ENCODE measurements at regions not wholly inside any gene's neighbourhood (a gene's known extent, or its start where the extent isn't known, plus 50 kb on each side); places are given as distances from the start of the nearest gene placed in this dataset.

DNA sequence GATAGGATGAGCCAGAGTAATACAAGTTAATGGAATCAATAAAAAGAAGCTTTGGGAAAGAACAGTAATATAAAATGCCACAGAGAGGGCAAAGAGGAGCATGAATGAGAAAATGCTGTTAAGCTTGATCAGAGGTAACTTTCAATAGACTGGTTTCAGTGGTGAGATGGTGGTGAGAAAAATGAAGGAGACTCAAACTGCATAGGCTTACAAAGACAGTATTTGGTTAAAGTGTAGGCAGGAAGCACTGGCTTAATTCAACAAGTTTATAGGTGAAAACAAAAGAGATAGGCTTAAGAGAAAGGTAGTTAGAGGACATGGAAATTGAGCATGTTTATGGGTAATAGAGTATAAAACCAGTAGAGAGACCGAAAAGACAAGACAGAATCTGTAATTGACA is 298.6 kb upstream of the ADAMTS5 start:
- no peak overlapping the region for H3K27ac ChIP-seq
- TF ChIP-seq, protein P1, sequence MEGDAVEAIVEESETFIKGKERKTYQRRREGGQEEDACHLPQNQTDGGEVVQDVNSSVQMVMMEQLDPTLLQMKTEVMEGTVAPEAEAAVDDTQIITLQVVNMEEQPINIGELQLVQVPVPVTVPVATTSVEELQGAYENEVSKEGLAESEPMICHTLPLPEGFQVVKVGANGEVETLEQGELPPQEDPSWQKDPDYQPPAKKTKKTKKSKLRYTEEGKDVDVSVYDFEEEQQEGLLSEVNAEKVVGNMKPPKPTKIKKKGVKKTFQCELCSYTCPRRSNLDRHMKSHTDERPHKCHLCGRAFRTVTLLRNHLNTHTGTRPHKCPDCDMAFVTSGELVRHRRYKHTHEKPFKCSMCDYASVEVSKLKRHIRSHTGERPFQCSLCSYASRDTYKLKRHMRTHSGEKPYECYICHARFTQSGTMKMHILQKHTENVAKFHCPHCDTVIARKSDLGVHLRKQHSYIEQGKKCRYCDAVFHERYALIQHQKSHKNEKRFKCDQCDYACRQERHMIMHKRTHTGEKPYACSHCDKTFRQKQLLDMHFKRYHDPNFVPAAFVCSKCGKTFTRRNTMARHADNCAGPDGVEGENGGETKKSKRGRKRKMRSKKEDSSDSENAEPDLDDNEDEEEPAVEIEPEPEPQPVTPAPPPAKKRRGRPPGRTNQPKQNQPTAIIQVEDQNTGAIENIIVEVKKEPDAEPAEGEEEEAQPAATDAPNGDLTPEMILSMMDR (conservative IDR thresholded peaks at IDR 0.05): no peak
- TF ChIP-seq ZFX (IDR thresholded peaks at IDR 0.05): no peak

DNA sequence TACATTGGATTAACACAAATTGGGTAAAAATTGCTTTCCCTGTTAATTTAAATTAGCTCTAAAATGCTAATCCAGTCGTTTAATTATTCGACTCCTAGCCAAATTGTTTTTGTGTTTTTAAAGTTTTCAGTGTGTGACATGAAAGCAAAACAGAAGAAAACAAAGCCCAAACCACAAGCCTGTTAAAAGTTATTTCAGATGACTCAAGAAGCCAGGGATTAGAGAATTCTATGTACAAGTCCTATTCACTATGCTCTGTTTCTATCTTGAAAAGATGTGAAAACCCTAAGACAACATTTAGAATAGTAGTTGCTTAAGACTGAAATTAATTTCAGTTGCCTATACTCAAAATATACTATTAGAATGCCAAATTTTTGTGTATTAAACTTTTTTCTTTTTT is 294.8 kb upstream of the ADAMTS5 start:
- H3K27ac ChIP-seq: no peak overlapping the region
- TF ChIP-seq ZFX (IDR thresholded peaks at IDR 0.05): no peak
- TF ChIP-seq, protein P1 (conservative IDR thresholded peaks at IDR 0.05): no peak

DNA sequence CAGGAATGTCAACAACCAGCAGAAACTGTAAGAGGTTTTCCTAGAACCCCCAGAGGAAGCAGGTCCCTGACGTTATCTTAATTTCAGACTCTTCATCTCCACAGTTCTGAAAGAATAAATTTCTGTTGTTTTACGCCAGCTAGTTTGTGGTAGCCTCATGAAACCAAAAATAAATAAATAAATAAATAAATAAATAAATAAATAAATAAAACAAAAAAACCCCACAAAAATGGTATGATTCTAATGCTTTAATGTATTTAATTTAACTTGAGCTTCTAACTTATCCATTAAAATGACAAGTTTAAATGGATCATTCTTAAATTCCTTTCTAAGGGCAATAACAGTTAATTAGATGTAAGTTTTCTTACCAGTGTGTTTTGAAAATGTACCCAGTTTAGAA is 293.8 kb upstream of the ADAMTS5 start:
- no peak overlapping the region for H3K27ac ChIP-seq
- TF ChIP-seq, protein P1 (conservative IDR thresholded peaks at IDR 0.05): no peak
- no peak for TF ChIP-seq ZFX (IDR thresholded peaks at IDR 0.05)

DNA sequence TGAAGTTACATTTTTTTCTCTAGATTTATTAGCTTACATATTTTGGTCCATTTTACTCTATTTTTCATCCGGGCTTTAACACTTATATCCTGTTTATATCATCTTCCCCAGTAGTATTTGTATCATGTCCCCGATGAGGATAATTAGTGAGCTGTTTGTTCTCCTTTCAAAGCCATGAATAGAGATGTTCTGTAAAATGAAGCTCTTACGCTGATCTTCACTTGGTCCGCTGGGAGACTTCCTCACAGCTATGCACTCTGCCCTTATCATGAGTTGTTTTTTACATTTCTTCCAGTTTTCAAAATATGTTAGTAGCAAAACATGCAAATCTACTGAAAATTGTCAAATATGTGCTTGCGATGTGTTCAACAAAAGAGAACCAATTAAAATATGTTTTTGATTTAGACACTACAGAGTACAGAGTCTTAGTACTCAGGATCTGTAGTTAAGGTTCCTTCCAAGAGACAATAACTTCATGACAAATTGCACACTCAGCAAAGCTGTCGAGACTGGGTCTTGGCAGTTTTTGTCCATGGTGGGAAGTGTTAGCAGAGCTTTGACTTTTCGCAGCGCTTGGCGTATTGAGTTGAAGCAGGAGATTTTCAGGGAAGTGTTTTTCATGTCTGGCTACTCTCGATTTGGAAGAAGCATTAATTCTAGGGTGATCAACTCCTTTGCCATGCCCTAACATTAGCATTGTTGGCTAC is 292.0 kb upstream of the ADAMTS5 start:
- TF ChIP-seq, protein P1 (conservative IDR thresholded peaks at IDR 0.05): no peak
- no peak for TF ChIP-seq ZFX (IDR thresholded peaks at IDR 0.05)
- H3K27ac ChIP-seq: no peak overlapping the region

DNA sequence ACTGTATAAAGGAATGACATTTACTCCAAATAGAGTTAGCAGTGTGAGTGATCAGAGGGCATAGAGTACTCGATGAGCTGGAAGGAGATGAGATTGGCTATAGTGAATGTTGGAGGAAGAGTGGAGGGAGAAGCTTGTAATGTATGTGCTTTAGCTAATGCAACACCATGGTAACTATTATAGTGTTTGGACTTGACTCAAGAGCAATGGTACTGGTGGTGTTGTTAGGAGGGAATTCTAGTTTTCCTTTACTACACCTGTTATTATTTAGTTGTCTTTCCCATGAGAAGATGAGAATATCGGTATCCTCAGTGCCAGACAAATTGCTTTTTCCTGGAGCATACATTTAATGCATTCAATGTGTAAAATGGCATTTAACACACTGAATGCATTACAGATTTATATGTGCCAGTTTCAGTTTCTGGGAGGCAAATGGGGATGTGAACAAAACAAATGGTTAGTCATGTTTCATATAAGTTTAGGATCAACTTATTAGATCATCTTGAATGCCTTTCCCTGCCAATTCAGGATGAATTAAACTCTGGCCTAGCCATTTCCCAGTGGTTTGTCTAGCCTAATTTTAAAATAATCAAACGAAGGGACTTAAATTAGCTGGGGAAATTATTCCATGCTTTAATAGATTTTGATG is 291.1 kb upstream of the ADAMTS5 start:
- TF ChIP-seq, protein P1 (conservative IDR thresholded peaks at IDR 0.05): no peak
- H3K27ac ChIP-seq: no peak overlapping the region

DNA sequence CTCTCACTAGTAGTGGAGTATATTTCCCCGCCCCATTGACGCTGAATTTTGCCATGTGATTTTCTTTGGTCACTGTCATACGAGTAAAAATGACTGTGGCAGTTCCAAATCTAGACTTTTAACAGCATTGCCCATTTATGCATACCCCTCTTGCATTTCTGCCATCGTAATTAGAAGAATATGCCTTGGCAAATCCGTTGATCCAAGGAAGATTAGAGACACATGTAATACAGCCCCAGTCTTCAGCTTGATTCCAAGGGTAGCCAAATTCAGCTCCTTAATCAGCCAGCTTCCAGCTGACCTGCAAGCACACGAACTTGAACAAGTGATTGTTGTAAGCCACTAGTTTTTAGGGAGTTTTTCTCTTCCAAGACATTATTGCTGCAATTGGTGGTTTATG is 290.3 kb upstream of the ADAMTS5 start:
- H3K27ac ChIP-seq: no peak overlapping the region
- TF ChIP-seq, protein P1 (conservative IDR thresholded peaks at IDR 0.05): no peak
- TF ChIP-seq ZFX (IDR thresholded peaks at IDR 0.05): no peak

DNA sequence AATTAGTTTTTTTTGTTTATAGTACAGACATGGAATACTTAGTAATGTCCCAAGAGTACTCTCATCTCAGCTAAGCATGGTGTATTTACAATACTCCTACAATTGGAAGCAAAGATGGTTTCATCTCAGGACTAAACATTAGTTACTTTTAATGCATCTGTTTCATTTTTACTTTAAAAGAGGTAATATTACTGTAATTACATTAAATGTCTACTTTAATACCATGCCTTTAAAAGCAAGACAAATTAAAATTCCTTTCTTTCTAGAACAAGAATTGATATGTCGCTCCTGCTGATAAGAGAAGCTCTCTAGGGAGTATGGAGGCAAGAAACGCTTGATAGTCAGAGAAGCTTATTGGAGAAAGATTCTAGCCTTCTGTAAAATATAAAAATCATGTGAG is 284.9 kb upstream of the ADAMTS5 start:
- no peak overlapping the region for H3K27ac ChIP-seq
- TF ChIP-seq, protein P1 (conservative IDR thresholded peaks at IDR 0.05): no peak
- no peak for TF ChIP-seq ZFX (IDR thresholded peaks at IDR 0.05)
